ENCODE measurements at regions not wholly inside any gene's neighbourhood (a gene's known extent, or its start where the extent isn't known, plus 50 kb on each side); places are given as distances from the start of the nearest gene placed in this dataset.
"Not testable (repeated sequence)": the region's sequence is repeated elsewhere in the genome, so short reads cannot be mapped to it uniquely, and the experiment has no call there.

- DNase-seq (ENCODE audit: low spot score): no peak
Measured at GRCh38 chr4:158313566-158313965, 103.3 kb downstream of the TMEM144 start.

DNA sequence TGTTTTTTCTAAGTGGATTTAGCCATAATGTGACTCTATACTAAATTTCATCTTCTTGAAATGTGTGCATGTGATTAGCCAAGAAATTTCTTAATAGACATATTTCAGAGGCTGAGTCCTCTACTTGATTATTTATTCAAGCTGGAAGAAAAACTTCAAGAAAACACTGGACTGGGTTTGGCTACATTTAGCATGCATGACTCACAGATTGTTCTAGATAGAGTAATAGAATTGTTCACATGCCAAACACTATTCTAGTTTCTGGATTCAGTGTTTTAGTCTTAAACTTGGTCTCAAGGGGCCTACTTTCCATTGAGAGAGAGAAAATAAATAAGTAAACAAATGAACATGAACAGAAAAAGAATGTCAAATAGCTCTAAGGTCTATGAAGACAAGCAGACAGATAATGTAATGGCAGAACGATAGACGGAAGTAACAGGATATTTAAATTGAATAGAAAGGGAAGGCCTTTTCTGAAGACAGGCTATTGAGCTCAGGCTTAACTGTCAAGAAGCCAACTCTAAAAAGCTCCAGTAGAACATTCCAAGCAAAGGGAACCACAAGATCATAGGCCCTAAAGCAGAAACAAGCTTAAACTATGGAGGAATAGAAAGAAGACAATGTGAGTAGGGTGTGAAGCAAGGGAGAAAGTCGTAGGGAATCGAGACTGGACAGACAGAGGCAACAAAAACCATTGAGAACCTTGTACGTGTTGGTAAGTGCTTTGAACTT is 104.6 kb downstream of the TMEM144 start:
- peak; percentile 2 for DNase-seq (ENCODE audit: low spot score)

GRCh38 chr4:158315706-158316105 is 105.4 kb downstream of the TMEM144 start:
- no peak for DNase-seq (ENCODE audit: low spot score)

GRCh38 chr4:158316264-158316663 is 106.0 kb downstream of the TMEM144 start:
- no peak for DNase-seq (ENCODE audit: low spot score)

DNA sequence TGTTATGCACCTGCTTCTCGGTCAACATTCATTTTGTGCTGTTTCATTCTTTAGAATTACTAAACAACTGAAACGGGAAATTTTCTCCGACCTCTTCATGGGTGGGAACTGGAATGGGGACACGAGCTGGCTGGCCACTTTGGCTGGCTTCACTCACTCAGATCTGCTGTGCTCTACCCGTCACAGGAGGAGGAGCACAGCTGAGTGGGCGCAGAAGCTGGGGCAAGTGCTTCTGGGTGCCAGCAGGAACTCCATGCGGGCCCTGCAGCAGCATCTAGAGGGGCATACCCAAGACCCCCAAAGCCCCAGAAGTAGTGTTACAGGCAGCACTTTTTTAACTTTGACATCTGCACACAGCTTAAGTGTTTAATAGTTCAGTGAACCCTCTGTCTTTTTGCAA is 109.6 kb downstream of the TMEM144 start:
- DNase-seq (ENCODE audit: low spot score): no peak

GRCh38 chr4:158322109-158322508 is 111.8 kb downstream of the TMEM144 start:
- DNase-seq (ENCODE audit: low spot score): no peak

GRCh38 chr4:158327525-158327924 is 117.2 kb downstream of the TMEM144 start:
- DNase-seq (ENCODE audit: low spot score): no peak

- no peak for DNase-seq (ENCODE audit: low spot score)
Measured at GRCh38 chr4:158331863-158332262, 121.6 kb downstream of the TMEM144 start.

DNA sequence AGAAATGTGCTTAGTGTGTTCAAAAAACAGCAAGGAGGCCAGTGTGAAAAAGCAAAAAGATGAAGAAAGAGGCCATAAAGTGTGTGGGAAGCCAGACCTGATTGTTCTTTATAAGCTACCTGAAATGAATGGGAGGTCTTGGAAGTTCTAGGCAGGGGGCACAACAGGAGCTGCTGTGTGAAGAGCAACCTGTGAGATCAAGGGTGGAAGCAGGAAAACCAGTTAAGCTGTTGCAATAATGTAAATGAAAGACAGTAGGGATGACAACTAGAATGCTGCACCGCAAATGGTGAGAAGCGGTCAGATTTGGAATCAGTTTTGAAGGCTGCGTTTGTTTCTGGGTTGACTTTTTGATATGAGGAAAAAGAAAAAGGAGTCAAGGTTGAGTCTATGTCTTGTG is 123.5 kb downstream of the TMEM144 start:
- no peak for DNase-seq (ENCODE audit: low spot score)

DNA sequence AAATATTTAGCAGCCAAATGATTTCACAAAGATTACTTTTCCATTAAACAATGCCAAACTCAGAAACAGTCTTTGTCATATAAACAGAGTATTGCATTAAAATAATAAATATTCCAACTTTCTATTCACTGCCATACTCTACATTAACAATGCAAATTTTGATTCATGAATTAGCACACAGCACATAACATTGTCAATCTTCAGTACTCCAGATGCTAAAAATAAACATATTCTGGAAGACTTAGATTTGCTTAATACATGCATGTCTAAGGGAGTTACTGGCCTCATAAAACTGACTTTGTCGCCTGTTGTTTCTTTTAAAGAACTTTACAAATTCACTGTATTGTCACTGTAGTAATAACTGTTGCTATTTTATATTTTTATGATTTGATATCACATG is 131.6 kb downstream of the TMEM144 start:
- DNase-seq (ENCODE audit: low spot score): no peak

DNA sequence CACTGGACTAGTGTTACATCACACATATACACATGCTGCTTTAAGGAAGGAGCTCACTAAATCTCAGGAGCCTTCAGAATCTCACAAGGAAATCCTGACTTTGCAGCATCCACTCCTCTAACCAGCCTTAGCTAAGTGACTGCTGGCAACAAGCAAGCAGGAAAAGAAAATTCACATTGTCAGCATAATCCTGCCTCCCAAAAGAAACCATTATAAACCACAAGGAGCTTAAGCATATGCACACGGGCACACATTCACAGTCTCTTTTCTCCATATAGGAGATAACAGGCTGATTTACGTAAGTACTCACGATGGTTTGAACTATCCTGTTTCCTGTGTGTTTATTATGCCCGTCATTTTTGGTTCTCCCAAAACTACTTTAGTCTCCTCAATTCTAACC is 136.3 kb downstream of the TMEM144 start:
- no peak for DNase-seq (ENCODE audit: low spot score)

- no peak for DNase-seq (ENCODE audit: low spot score)
Measured at GRCh38 chr4:158347556-158347955, 137.3 kb downstream of the TMEM144 start.

DNA sequence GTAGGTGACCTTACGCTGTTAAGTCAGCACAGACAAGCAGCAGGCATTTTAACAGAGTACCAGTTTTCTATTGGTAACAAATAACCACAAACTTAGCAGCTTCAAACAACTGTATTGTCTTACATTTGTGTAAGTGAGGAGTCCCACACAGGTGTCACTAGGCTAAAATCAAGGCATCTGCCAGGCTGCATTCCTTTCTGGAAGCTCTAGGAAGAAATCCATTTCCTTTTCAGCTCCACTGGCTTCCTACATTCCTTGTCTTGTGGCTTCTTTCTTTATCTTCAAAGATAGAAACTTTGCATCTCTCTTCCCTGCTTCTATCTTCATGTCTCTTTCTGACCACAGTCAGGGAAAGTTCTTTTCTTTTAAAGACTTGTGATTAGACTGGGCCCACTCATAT is 139.9 kb downstream of the TMEM144 start:
- no peak for DNase-seq (ENCODE audit: low spot score)

DNA sequence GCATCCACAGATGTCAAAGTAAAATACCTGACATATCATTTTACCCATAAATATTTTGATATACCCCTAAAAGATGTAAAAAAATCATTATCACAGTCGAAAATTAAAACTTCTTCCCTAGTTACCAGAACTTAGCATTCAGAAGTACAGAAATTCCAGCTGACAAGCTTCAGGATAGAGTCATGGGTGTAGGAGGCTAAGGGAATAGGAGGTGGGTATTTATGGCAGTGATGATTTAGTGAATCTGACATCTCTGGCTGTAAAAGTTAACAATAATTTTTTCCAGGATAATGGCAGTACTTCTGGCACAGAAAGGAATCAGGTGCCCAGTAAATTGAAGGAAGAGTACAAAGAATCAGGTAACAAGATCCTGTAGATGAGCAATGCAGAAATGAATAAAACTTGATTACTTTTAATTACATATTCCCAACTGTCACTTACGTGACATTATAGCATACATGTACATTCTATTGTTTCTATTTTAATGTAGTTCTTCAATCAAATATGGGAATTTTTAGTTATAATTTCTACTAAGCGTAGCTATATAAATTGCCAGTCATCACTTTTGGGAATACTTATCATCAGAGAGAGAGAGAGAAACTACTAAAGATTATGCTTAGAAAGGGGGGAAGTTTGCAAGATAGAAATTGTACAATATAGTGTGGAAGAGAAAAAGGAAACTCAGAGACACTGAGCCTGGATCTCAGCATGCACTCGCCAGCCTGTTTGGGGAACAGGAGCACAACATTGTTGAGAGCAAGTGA is 143.4 kb downstream of the TMEM144 start:
- no peak for DNase-seq (ENCODE audit: low spot score)

- no peak for DNase-seq (ENCODE audit: low spot score)
Measured at GRCh38 chr4:158356301-158356700, 146.0 kb downstream of the TMEM144 start.

DNA sequence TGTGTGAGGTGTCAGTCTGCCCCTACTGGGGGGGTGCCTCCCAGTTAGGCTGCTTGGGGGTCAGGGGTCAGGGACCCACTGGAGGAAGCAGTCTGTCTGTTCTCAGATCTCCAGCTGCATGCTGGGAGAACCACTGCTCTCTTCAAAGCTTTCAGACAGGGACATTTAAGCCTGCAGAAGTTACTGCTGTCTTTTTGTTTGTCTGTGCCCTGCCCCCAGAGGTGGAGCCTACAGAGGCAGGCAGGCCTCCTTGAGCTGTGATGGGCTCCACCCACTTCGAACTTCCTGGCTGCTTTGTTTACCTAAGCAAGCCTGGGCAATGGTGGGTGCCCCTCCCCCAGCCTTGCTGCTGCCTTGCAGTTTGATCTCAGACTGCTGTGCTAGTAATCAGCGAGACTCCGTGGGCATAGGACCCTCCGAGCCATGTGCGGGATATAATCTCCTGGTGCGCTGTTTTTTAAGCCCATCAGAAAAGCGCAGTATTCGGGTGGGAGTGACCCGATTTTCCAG is 153.7 kb upstream of the RXFP1 start:
- not testable (repeated sequence) for DNase-seq (ENCODE audit: low spot score)

DNA sequence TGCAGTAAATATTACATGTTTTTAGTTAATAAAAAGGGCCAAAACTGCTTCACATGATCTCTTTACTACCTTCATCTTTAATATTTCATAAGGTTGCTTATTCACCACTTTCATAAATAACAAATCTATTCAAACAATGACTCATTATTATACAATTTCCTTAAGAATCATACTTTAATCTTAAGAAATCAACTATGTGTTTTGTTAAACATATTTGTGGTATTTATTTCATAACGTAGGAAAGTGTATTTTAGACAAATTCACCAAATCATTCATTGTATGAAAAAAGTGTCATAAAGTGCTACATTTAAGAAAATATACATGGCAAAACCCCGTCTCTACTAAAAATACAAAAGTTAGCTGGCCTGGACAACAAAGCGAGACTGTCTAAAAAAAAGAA is 150.5 kb upstream of the RXFP1 start:
- DNase-seq (ENCODE audit: low spot score): no peak

DNA sequence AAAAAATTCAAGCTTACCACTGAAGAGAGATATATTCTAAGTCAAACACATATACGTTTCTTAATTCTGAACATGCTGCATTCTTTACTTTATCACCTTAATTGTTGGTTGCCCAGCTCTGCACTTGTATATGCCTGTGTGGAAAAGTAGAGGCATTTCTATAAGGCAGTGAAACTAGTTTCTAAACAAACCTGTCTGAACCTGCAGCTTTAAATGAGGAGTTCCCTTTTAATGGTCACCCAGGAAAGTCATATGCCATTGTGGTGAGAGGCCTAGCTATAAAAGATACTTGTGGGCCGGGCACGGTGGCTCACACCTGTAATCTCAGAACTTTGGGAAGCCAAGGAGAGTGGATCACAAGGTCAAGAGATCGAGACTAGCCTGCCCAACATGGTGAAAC is 147.4 kb upstream of the RXFP1 start:
- DNase-seq (ENCODE audit: low spot score): no peak

- no peak for DNase-seq (ENCODE audit: low spot score)
Measured at GRCh38 chr4:158376106-158376840, 145.4 kb upstream of the RXFP1 start.

DNA sequence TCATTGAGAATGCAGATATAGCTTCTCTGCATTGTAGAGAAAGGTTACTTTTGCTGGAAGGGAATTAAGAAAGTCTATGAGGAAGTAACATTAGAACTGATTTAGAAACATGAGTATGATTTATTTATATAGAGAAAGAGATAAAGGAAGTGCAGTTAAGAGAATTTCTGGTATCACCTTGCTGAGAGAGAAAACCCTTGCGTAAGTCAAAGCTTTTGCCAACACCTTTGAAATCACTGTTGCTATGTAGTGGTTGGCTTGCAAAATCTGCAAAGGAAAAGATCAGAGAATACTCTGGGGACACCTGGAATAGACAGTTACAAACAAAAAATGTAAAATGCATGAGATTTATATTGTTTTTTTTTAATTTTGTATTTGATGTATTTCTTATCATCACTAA is 137.3 kb upstream of the RXFP1 start:
- DNase-seq (ENCODE audit: low spot score): no peak

DNA sequence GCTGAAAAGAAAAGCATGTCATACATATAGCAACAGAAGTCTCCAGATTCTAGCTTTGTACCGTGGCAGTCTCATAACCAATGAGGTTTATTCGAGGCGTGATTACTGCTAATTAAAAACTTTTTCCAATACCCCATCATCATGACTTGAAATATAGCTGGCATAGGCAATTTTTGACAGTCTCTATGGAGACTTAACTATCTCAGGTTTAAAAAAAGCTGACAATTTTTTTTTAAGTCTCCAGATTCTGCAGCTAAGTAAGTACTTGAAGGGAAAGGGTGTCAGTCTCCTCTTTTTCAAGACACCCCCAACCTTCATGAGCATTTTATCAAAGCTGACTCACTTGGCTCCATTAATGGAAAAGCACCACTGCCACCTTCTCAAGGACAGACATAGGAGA is 126.3 kb upstream of the RXFP1 start:
- no peak for DNase-seq (ENCODE audit: low spot score)

DNA sequence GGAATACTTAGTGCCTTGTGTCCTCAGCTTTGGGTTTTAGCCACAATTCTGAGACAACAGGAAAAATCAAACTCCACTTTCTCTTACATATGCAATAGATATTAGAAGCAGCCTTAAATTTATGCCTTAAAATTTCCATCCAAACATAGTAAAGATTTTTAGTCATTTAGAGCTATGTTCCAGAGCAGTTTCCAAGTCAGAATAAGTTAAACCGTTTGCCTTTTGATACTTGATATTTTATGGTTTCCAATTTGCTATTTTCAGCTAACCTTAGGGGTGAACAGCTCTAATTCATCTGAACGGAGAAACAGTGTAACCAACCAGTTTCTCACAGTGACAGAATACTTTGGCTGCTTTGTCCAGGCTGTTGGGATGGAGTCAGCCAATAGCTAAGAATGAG is 125.8 kb upstream of the RXFP1 start:
- DNase-seq (ENCODE audit: low spot score): no peak

GRCh38 chr4:158397781-158398180 is 123.9 kb upstream of the RXFP1 start:
- DNase-seq (ENCODE audit: low spot score): no peak

All from kidney capillary endothelial cell (primary cell).